ENCODE measurements at regions not wholly inside any gene's neighbourhood (a gene's known extent, or its start where the extent isn't known, plus 50 kb on each side); places are given as distances from the start of the nearest gene placed in this dataset.

DNA sequence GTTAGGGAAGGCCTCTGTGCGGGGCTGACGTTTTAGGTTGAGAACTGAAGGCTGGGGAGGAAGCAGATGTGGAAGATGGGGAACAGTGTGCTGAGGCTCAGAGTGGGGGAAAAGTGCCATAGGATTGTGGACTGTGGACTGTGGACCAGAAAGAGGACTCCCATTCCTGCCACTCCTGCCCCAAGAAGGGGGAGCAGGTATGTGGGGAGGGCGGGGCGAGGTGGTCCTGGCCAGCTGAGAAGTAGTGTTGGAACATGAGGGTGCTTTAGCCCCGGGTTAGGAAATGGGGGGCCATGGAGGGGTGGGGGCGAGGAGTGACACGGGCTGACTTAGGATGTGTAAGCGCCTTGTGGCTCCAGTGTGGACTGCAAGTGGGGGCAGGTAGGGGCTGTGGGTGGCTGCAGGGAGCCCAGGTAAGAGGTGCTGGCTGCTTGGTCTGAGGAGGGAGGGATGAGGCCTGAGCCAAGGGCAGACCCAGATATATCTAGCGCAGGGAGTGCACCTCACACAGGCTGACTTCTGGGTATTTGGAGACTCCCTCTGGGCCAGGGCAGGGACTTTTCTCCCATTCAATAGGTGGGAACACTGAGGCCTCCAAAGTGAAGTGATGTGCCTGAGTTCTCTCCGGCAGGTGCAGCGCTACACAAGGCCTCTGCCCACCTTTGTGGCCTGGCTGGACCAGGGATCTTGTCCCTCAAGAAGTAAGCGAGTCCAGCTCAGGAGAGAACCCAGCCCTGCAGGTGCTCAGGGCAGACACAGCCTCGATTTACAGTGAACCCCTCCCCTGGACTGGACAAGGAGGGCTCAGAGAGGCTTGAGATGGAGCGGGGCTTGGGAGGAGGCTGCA lies 76.6 kb upstream of the TOX2 start:
- Histone ChIP-seq H3K4me3 (no peak overlapping the region), H3K27ac (no peak overlapping the region), H3K4me1 (no peaks in the 10 kb centered on the region), H3K27me3 (no peaks in the 10 kb centered on the region), H3K9me3 (no peaks in the 10 kb centered on the region), H3K36me3 (replicated peaks in 1 of 2; ENCODE audit: insufficient read depth in 1 of 2, low read depth in 2 of 2) (no peaks in the 10 kb centered on the region)
- WGBS, 2 donors: 66 to 73% methylated on average over 12 to 13 of the region's 14 CpGs
- no peak for DNase-seq
- intact Hi-C loops (cut with DNase I): no loop called here
- TF ChIP-seq, protein P1, sequence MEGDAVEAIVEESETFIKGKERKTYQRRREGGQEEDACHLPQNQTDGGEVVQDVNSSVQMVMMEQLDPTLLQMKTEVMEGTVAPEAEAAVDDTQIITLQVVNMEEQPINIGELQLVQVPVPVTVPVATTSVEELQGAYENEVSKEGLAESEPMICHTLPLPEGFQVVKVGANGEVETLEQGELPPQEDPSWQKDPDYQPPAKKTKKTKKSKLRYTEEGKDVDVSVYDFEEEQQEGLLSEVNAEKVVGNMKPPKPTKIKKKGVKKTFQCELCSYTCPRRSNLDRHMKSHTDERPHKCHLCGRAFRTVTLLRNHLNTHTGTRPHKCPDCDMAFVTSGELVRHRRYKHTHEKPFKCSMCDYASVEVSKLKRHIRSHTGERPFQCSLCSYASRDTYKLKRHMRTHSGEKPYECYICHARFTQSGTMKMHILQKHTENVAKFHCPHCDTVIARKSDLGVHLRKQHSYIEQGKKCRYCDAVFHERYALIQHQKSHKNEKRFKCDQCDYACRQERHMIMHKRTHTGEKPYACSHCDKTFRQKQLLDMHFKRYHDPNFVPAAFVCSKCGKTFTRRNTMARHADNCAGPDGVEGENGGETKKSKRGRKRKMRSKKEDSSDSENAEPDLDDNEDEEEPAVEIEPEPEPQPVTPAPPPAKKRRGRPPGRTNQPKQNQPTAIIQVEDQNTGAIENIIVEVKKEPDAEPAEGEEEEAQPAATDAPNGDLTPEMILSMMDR (IDR thresholded peaks at IDR 0.05): no peak
- no peak for TF ChIP-seq POLR2A (IDR thresholded peaks at IDR 0.05)
- ATAC-seq: no peak

DNA sequence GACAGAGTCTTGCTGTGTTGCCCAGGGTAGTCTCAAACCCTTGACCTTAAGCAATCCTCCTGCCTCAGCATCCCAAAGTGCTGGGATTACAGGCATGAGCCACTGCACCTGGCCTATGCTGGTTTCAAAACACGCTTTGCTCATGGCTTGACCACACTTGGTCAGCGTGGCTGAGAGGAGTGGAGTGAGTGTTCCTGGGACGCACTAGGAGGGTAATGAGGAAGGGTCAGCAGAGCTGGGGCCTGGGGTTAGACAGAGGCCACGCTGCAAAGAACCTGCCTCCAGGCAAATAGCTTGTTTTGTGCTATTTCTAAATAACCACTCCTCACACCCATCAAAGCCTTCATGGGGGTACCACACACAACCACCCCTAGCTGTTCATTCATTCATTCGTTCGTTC lies 77.9 kb upstream of the TOX2 start:
- Histone ChIP-seq H3K4me1 (no peaks in the 10 kb centered on the region), H3K36me3 (replicated peaks in 1 of 2; ENCODE audit: insufficient read depth in 1 of 2, low read depth in 2 of 2) (no peaks in the 10 kb centered on the region), H3K27me3 (no peaks in the 10 kb centered on the region), H3K27ac (no peak overlapping the region), H3K4me3 (no peak overlapping the region), H3K9me3 (no peaks in the 10 kb centered on the region)
- TF ChIP-seq, protein P1 (IDR thresholded peaks at IDR 0.05): no peak
- TF ChIP-seq POLR2A (IDR thresholded peaks at IDR 0.05): no peak
- ATAC-seq (no peak), DNase-seq (no peak)
- intact Hi-C loops (cut with DNase I): no loop called here
- WGBS, 2 donors: 70 to 71% methylated on average over 6 of the region's 6 CpGs

DNA sequence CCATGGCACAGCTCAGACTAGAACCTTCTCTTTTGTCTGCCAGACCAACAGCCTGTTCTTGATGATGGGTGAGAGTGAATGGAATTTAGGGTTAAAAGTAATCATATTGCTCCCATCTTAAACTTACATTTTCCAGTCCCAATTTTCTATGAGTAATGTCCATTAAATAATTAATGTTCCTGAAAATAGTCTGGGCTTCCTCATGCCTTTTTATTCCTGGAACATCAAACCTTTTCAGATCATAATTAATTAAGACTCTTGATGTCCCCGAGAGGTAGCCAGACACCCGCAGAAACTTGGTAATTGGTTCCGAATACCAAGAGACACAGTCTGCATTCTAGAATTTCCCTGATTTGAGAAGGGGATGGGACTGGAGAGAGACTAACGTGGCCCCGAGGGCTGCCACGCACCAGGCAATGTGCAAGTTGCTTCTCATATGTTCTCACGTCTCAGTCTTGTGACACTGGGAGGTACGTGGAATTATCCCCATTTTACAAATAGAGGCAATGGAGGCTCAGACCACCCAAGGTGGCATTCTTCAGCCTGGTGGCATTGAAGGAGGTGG lies 78.6 kb upstream of the TOX2 start:
- DNase-seq: no peak
- TF ChIP-seq POLR2A (IDR thresholded peaks at IDR 0.05): no peak
- TF ChIP-seq, protein P1 (IDR thresholded peaks at IDR 0.05): no peak
- Histone ChIP-seq H3K9me3 (no peaks in the 10 kb centered on the region), H3K4me1 (no peaks in the 10 kb centered on the region), H3K27ac (no peak overlapping the region), H3K36me3 (replicated peaks in 1 of 2; ENCODE audit: insufficient read depth in 1 of 2, low read depth in 2 of 2) (no peaks in the 10 kb centered on the region), H3K27me3 (no peaks in the 10 kb centered on the region), H3K4me3 (no peak overlapping the region)
- intact Hi-C loops (cut with DNase I): no loop called here
- ATAC-seq: no peak
- 62 to 67% methylated on average over 8 of the region's 8 CpGs for WGBS, 2 donors

DNA sequence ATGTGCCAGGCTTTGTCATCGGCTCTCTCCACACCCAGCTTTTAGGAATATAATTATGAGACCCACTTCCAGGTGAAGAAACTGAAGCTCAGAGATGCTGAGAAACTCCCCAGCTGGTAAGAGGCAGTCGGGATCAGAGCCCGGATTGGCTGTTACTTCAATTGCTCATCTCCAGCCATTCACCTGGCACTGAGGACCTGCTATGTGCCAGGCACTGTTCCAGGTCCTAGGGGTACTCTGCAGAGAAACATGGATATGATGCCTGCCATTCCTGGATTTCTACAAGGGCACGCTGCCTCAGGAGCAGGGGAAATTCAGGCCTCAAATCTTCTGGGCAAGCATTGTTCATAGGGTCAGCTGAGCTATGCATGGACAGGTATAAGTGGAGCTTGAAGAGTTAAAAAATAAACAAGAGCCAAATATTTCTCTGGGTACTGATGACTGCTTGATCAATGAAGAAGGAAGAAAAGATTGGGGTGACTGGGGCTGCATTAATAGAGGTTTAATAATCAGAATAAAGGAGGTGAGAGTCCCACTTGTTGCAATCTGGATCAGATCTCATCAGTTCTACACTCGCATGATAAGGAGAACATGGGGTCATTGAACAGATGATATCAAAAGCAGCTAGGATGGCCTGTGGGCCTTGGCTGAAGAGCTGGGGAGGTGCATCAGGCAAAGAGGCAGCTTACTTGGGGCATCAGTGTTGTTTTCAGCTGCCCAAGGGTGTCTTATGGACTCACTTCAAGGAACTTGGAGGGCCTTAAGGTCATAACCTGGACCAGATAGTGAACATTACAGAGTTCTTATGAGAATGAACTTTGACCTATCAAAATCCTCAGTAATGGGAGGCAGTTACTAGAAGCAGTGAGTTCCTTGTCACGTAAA lies 80.9 kb upstream of the TOX2 start:
- Histone ChIP-seq H3K4me3 (no peak overlapping the region), H3K36me3 (replicated peaks in 1 of 2; ENCODE audit: insufficient read depth in 1 of 2, low read depth in 2 of 2) (no peaks in the 10 kb centered on the region), H3K9me3 (peaks cover 0 to 6% (median 0%) of the 10 kb centered on the region in 3 donors), H3K27ac (no peak overlapping the region), H3K27me3 (no peaks in the 10 kb centered on the region), H3K4me1 (no peaks in the 10 kb centered on the region)
- no peak for ATAC-seq
- DNase-seq: no peak
- WGBS, 2 donors: 62 to 68% methylated on average over 4 to 6 of the region's 6 CpGs
- intact Hi-C loops (cut with DNase I): no loop called here
- TF ChIP-seq, protein P1 (IDR thresholded peaks at IDR 0.05): no peak
